ENCODE measurements at regions not wholly inside any gene's neighbourhood (a gene's known extent, or its start where the extent isn't known, plus 50 kb on each side); places are given as distances from the start of the nearest gene placed in this dataset.

DNA sequence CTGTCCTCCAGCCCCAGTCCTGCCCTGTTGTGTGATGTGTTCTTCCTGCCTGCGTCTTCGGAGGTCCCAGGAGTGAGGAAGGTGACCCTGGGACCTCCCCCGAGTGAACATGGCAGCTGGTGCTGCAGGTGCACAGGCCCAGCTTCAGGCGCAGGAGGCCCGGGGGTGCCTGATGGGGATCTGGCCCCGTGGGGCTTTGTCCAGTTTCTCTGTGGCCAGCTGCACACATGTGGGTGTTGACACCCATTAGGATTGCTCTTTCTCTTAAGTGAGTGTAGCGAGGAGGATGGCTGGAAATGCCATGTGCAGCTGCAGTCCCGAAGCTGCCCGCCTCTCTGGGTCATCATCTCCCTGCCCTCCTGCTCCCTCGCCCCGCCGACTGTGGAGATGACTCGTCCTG, 1279.7 kb downstream of the BRD1 start:
- TF ChIP-seq, protein P1, sequence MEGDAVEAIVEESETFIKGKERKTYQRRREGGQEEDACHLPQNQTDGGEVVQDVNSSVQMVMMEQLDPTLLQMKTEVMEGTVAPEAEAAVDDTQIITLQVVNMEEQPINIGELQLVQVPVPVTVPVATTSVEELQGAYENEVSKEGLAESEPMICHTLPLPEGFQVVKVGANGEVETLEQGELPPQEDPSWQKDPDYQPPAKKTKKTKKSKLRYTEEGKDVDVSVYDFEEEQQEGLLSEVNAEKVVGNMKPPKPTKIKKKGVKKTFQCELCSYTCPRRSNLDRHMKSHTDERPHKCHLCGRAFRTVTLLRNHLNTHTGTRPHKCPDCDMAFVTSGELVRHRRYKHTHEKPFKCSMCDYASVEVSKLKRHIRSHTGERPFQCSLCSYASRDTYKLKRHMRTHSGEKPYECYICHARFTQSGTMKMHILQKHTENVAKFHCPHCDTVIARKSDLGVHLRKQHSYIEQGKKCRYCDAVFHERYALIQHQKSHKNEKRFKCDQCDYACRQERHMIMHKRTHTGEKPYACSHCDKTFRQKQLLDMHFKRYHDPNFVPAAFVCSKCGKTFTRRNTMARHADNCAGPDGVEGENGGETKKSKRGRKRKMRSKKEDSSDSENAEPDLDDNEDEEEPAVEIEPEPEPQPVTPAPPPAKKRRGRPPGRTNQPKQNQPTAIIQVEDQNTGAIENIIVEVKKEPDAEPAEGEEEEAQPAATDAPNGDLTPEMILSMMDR (IDR thresholded peaks at IDR 0.05) = no peak
- no peak for TF ChIP-seq POLR2A (IDR thresholded peaks at IDR 0.05)

Data from tibial nerve (tissue), 3 donors.